ENCODE measurements at regions not wholly inside any gene's neighbourhood (a gene's known extent, or its start where the extent isn't known, plus 50 kb on each side); places are given as distances from the start of the nearest gene placed in this dataset.

- no peak overlapping the region for H3K23ac ChIP-seq (ENCODE audit: low read length in 2 of 2)
- no peak for DNase-seq
- peaks cover 44% of the 10 kb centered on the region for H3K9me3 ChIP-seq (ENCODE audit: control insufficient read depth, low read length)
- H3K79me1 ChIP-seq (replicated peaks; ENCODE audit: low read length, poor library complexity, severe bottlenecking): no peaks in the 10 kb centered on the region
- no peaks in the 10 kb centered on the region for H3K4me1 ChIP-seq (ENCODE audit: control insufficient read depth, insufficient read depth, low read depth, low read length)
- H3K4ac ChIP-seq (ENCODE audit: low read depth in 1 of 2, low read length in 2 of 2): no peak overlapping the region
- H2BK120ac ChIP-seq (ENCODE audit: low read depth, low read length): no peak overlapping the region
- no peak overlapping the region for H4K8ac ChIP-seq (ENCODE audit: low read length)
- H3K4me2 ChIP-seq (ENCODE audit: low read length, poor library complexity, severe bottlenecking): no peak overlapping the region
- H3K27ac ChIP-seq (ENCODE audit: low read length, poor library complexity, severe bottlenecking): no peak overlapping the region
- no peak overlapping the region for H2AK5ac ChIP-seq (ENCODE audit: low read length, severe bottlenecking)
- H2AFZ ChIP-seq (ENCODE audit: low read depth, low read length): no peak overlapping the region
- H2BK5ac ChIP-seq (ENCODE audit: low read depth, low read length, poor library complexity, severe bottlenecking): no peak overlapping the region
- H3K36me3 ChIP-seq (ENCODE audit: control insufficient read depth in 1 of 2, insufficient read depth in 2 of 2, low read depth in 1 of 2, low read length in 2 of 2): no peaks in the 10 kb centered on the region
- H3K14ac ChIP-seq (ENCODE audit: low read length in 2 of 2): no peak overlapping the region
- no peak overlapping the region for H2BK12ac ChIP-seq (ENCODE audit: low read length in 2 of 2)
- no peak overlapping the region for H3K18ac ChIP-seq (ENCODE audit: low read depth in 1 of 2, low read length in 2 of 2)
- peaks cover 0 to 62% of the 10 kb centered on the region in 2 experiments for H3K27me3 ChIP-seq (ENCODE audit: control insufficient read depth in 1 of 2, insufficient read depth in 1 of 2, low read length in 2 of 2)
- no peak overlapping the region for H3K4me3 ChIP-seq (ENCODE audit: insufficient read depth in 1 of 2, low read depth in 1 of 2, low read length in 2 of 2)
- H3K9ac ChIP-seq (ENCODE audit: low read length): no peak overlapping the region
- H4K91ac ChIP-seq (ENCODE audit: low read length): no peak overlapping the region
- WGBS: 90% methylated on average over 2 of the region's 2 CpGs
- no peak overlapping the region for H2BK15ac ChIP-seq (ENCODE audit: low read depth, poor library complexity, severe bottlenecking)
These were observed 498.4 kb downstream of the MID1IP1 start for GRCh38 chrX:39299615-39300014.

- no peak overlapping the region for H2AFZ ChIP-seq (ENCODE audit: low read depth, low read length)
- H3K27me3 ChIP-seq (ENCODE audit: control insufficient read depth in 1 of 2, insufficient read depth in 1 of 2, low read length in 2 of 2): peaks cover 0 to 57% of the 10 kb centered on the region in 2 experiments
- H3K27ac ChIP-seq (ENCODE audit: low read length, poor library complexity, severe bottlenecking): no peak overlapping the region
- H2AK5ac ChIP-seq (ENCODE audit: low read length, severe bottlenecking): no peak overlapping the region
- no peak overlapping the region for H2BK12ac ChIP-seq (ENCODE audit: low read length in 2 of 2)
- no peak overlapping the region for H4K91ac ChIP-seq (ENCODE audit: low read length)
- DNase-seq: no peak
- no peak overlapping the region for H4K8ac ChIP-seq (ENCODE audit: low read length)
- H2BK15ac ChIP-seq (ENCODE audit: low read depth, poor library complexity, severe bottlenecking): no peak overlapping the region
- no peak overlapping the region for H3K18ac ChIP-seq (ENCODE audit: low read depth in 1 of 2, low read length in 2 of 2)
- H2BK120ac ChIP-seq (ENCODE audit: low read depth, low read length): no peak overlapping the region
- no peak overlapping the region for H3K23ac ChIP-seq (ENCODE audit: low read length in 2 of 2)
- H3K14ac ChIP-seq (ENCODE audit: low read length in 2 of 2): no peak overlapping the region
- H3K4ac ChIP-seq (ENCODE audit: low read depth in 1 of 2, low read length in 2 of 2): no peak overlapping the region
- peaks cover 39% of the 10 kb centered on the region for H3K9me3 ChIP-seq (ENCODE audit: control insufficient read depth, low read length)
- H3K4me1 ChIP-seq (ENCODE audit: control insufficient read depth, insufficient read depth, low read depth, low read length): no peaks in the 10 kb centered on the region
- no peak overlapping the region for H3K9ac ChIP-seq (ENCODE audit: low read length)
- no peaks in the 10 kb centered on the region for H3K79me1 ChIP-seq (replicated peaks; ENCODE audit: low read length, poor library complexity, severe bottlenecking)
- no peak overlapping the region for H3K4me3 ChIP-seq (ENCODE audit: insufficient read depth in 1 of 2, low read depth in 1 of 2, low read length in 2 of 2)
- H3K4me2 ChIP-seq (ENCODE audit: low read length, poor library complexity, severe bottlenecking): no peak overlapping the region
- no peak overlapping the region for H2BK5ac ChIP-seq (ENCODE audit: low read depth, low read length, poor library complexity, severe bottlenecking)
- 55% methylated on average over 1 of the region's 1 CpG for WGBS
- H3K36me3 ChIP-seq (ENCODE audit: control insufficient read depth in 1 of 2, insufficient read depth in 2 of 2, low read depth in 1 of 2, low read length in 2 of 2): no peaks in the 10 kb centered on the region
These were observed 499.8 kb downstream of the MID1IP1 start for GRCh38 chrX:39301036-39301435.

GRCh38 chrX:39302838-39303237 is 501.6 kb downstream of the MID1IP1 start:
- Histone ChIP-seq H4K91ac (ENCODE audit: low read length) (no peak overlapping the region), H2BK15ac (ENCODE audit: low read depth, poor library complexity, severe bottlenecking) (no peak overlapping the region), H3K27ac (ENCODE audit: low read length, poor library complexity, severe bottlenecking) (no peak overlapping the region), H3K4me2 (ENCODE audit: low read length, poor library complexity, severe bottlenecking) (no peak overlapping the region), H2AFZ (ENCODE audit: low read depth, low read length) (no peak overlapping the region), H3K9ac (ENCODE audit: low read length) (no peak overlapping the region), H3K36me3 (ENCODE audit: control insufficient read depth in 1 of 2, insufficient read depth in 2 of 2, low read depth in 1 of 2, low read length in 2 of 2) (no peaks in the 10 kb centered on the region), H2BK12ac (ENCODE audit: low read length in 2 of 2) (no peak overlapping the region), H2BK120ac (ENCODE audit: low read depth, low read length) (no peak overlapping the region), H3K4me1 (ENCODE audit: control insufficient read depth, insufficient read depth, low read depth, low read length) (no peaks in the 10 kb centered on the region), H3K9me3 (ENCODE audit: control insufficient read depth, low read length) (peaks cover 32% of the 10 kb centered on the region), H3K18ac (ENCODE audit: low read depth in 1 of 2, low read length in 2 of 2) (no peak overlapping the region), H3K79me1 (replicated peaks; ENCODE audit: low read length, poor library complexity, severe bottlenecking) (no peaks in the 10 kb centered on the region), H3K14ac (ENCODE audit: low read length in 2 of 2) (no peak overlapping the region), H4K8ac (ENCODE audit: low read length) (no peak overlapping the region), H3K27me3 (ENCODE audit: control insufficient read depth in 1 of 2, insufficient read depth in 1 of 2, low read length in 2 of 2) (peaks cover 0 to 59% of the 10 kb centered on the region in 2 experiments), H3K4me3 (ENCODE audit: insufficient read depth in 1 of 2, low read depth in 1 of 2, low read length in 2 of 2) (no peak overlapping the region), H2BK5ac (ENCODE audit: low read depth, low read length, poor library complexity, severe bottlenecking) (no peak overlapping the region), H2AK5ac (ENCODE audit: low read length, severe bottlenecking) (no peak overlapping the region), H3K4ac (ENCODE audit: low read depth in 1 of 2, low read length in 2 of 2) (no peak overlapping the region), H3K23ac (ENCODE audit: low read length in 2 of 2) (no peak overlapping the region)
- WGBS: 100% methylated on average over 1 of the region's 1 CpG
- DNase-seq: no peak

GRCh38 chrX:39304746-39305145 is 503.5 kb downstream of the MID1IP1 start:
- H2AK5ac ChIP-seq (ENCODE audit: low read length, severe bottlenecking): no peak overlapping the region
- H3K36me3 ChIP-seq (ENCODE audit: control insufficient read depth in 1 of 2, insufficient read depth in 2 of 2, low read depth in 1 of 2, low read length in 2 of 2): no peaks in the 10 kb centered on the region
- peaks cover 22% of the 10 kb centered on the region for H3K9me3 ChIP-seq (ENCODE audit: control insufficient read depth, low read length)
- no peak overlapping the region for H2BK120ac ChIP-seq (ENCODE audit: low read depth, low read length)
- no peak overlapping the region for H3K4ac ChIP-seq (ENCODE audit: low read depth in 1 of 2, low read length in 2 of 2)
- no peak overlapping the region for H4K8ac ChIP-seq (ENCODE audit: low read length)
- no peak overlapping the region for H3K4me2 ChIP-seq (ENCODE audit: low read length, poor library complexity, severe bottlenecking)
- no peak overlapping the region for H3K9ac ChIP-seq (ENCODE audit: low read length)
- no peak overlapping the region for H2BK12ac ChIP-seq (ENCODE audit: low read length in 2 of 2)
- no peak for DNase-seq
- H3K27ac ChIP-seq (ENCODE audit: low read length, poor library complexity, severe bottlenecking): no peak overlapping the region
- H3K4me1 ChIP-seq (ENCODE audit: control insufficient read depth, insufficient read depth, low read depth, low read length): no peaks in the 10 kb centered on the region
- H3K23ac ChIP-seq (ENCODE audit: low read length in 2 of 2): no peak overlapping the region
- H3K4me3 ChIP-seq (ENCODE audit: insufficient read depth in 1 of 2, low read depth in 1 of 2, low read length in 2 of 2): no peak overlapping the region
- H4K91ac ChIP-seq (ENCODE audit: low read length): no peak overlapping the region
- H3K18ac ChIP-seq (ENCODE audit: low read depth in 1 of 2, low read length in 2 of 2): no peak overlapping the region
- no peak overlapping the region for H3K14ac ChIP-seq (ENCODE audit: low read length in 2 of 2)
- H2BK5ac ChIP-seq (ENCODE audit: low read depth, low read length, poor library complexity, severe bottlenecking): no peak overlapping the region
- H3K27me3 ChIP-seq (ENCODE audit: control insufficient read depth in 1 of 2, insufficient read depth in 1 of 2, low read length in 2 of 2): peaks cover 0 to 56% of the 10 kb centered on the region in 2 experiments
- no peaks in the 10 kb centered on the region for H3K79me1 ChIP-seq (replicated peaks; ENCODE audit: low read length, poor library complexity, severe bottlenecking)
- H2AFZ ChIP-seq (ENCODE audit: low read depth, low read length): no peak overlapping the region
- no CpG with 5 or more reads among the region's 1 CpG for WGBS
- H2BK15ac ChIP-seq (ENCODE audit: low read depth, poor library complexity, severe bottlenecking): no peak overlapping the region
